GM19438 (cell line): ENCODE measurements at regions not wholly inside any gene's neighbourhood (a gene's known extent, or its start where the extent isn't known, plus 50 kb on each side); places are given as distances from the start of the nearest gene placed in this dataset.

ENCODE experiments used
- ATAC-seq: cut with Tn5 transposase; IDR thresholded peaks from one replicate; pipeline ENCODE4 v1.9.1; 2021; ENCODE audit warnings: low read depth; ENCODE audit not compliant: unreplicated experiment

DNA sequence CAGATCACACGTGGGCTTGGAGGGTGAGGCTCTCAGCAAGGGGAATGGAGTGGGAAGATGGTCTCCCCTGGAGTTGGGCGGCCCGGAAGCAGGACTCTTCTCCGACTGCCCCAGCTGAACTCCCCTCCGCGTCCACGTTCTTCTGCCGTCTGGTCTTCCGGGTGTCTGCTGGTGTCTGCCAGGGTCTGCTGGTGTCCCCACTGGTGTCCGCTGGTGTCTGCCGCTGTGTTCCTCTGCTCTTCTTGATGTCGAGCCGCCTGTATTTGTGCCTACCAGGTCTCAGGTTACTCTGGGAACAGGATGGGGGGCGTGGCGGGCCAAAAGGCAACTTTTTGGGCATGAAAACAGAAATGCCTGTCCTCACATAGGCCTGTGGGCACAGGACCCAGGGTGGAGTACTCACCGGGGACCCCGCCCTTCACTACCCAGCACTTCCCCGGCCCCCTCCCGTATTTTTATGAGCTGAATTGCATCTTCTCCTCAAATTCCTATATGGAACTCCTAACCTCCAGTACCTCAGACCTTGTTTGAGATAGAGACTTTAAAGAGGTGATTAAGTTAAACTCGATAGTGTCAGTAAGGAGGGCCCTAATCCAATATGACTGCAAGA, 675.4 kb downstream of the SEMA5A start:
- no peak for ATAC-seq

DNA sequence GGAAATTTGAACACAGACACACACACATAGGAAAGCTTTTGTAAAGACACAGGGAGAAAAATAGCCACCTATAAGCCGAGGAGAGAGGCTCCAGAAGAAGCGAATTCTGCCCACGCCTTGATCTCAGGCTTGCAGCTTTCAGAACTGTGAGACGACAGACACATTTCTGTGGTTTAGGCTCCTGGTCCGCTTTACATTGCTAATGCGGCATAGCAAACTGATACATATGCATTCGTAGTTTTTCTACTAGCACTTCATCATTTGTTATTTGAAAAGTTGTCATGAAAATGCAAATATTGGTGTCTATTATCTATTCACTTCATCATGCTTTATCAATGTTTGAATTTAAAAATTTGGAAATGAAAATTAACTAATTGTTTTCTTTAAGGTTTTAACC, 674.9 kb downstream of the SEMA5A start:
- no peak for ATAC-seq

DNA sequence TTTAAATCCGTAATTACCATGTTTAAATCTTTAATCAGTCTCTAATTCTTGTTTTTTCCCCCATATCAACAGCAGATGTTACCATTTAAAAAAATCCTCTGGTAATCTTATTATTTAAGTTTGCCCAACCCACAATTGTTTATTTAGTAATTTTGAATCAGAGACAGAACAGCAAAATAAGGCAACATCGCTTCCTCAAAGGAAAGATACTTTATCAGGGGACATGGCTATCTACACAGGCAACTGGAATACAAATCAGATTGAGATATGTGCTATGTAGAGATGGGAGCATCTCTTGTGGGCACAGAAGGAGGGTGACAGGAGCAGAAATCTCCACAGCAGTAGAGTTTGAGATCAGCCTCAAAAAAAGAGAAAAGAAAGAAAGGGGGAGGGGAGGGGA, 674.4 kb downstream of the SEMA5A start:
- ATAC-seq = no peak

DNA sequence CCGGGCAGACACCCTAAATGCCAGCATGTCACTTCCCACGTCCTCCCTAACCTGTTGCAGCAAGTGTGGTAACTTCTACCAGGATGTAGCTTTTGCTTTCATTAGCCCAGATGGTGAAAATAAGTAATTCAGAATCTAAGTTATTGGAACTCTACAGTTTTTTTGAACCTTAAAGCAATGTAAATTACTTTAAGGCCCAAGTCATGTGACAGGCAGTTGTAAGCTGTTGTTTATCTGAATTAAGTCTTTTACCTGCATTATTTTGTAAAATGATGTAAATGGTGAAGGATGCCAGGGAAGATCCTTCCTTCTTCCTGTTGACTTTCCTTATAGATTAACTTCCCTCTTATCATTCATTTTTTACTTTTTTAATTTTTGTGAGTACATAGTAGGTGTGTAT, 670.2 kb downstream of the SEMA5A start:
- no peak for ATAC-seq

DNA sequence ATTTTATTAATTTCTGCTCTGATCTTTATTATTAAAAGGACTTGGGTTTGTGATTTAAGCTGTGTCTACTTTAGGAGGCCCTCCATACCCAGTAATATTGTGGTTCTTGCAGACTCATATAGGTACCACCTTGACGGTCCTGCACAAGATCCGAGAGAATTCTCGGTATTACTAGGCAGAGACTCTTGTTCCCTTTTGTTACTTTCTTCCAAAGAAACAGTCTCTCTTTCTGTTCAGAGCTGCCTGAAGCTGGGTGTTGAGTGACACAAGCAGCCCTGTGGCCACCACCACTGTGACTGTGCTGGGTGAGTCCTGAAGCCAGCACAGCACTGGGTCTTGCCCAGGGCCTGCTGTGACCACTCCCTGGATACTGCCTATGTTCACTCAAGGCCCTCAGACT, 666.6 kb downstream of the SEMA5A start:
- ATAC-seq = peak; percentile 93

DNA sequence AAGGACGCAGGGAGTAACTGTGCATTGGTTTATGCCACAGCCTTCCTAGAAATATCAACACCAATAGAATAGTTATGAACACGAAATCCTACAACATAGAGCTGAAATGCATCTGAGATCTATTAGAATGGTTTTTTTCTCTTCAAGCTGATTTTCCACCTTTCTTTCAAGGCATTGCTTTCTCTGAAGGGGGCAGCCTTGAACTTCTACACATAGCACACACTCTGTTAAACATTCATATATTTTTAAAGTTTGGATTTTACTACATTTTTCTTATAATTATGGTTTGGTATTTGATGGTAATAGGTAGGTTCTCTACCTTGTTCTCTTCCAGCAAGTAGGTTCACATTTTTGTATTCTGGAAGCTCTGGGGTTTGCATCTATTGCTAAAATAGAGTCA, 661.8 kb downstream of the SEMA5A start:
- ATAC-seq = no peak

DNA sequence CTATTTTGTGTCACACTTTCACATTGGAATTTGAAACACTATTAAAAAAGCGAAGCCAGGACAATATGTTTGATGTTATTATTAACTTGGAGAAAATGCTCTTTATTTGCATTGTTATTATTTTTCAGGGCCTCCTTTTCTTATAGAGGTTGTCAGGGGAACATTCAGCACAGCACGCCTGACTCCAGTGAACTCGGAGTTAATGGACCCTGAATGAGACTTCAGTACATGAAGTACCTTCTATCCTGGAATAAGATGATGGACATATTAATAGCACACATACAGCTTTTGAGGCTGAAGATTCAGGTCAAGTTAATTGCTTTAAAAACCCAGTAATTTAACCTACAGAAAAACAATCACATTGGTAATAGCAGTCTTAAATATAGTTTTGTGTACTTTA, 652.9 kb downstream of the SEMA5A start:
- ATAC-seq = no peak

DNA sequence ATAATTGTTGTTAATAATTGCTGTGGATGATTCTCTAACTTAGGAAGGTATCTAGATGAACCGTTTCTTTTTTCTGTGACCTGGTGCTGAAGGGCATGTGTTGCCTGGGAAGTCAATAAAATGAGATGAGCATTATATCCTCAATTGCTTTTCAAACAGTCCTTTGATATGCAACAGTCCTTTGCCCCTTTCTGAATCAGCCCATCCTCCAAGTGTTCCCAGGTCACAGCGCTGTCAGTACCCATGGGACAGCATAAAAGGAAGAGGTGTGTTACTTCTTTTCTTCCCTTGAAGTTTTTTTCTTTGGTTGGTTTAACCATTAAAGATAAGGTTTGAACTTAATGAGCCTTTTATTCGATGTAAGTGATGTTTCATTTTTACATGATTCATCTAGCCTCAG, 651.8 kb downstream of the SEMA5A start:
- ATAC-seq = no peak

DNA sequence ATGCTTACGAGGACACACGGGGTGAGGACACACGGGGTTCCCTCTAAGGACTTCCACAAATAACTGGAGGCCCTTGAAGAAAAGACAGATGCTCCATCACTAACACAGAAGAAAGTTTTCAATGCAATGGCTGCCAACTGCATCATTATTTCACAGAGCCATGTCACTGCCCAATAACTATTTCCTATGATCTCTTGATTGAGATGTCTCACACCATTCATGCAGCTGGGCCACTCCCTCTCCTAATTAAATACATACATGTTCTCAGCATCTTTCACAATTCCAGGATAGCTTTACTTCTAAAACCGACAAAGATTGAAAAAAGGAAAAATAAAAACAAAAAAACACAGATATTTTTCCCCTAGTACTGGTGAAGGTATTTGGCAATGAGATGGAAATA, 650.8 kb downstream of the SEMA5A start:
- no peak for ATAC-seq

DNA sequence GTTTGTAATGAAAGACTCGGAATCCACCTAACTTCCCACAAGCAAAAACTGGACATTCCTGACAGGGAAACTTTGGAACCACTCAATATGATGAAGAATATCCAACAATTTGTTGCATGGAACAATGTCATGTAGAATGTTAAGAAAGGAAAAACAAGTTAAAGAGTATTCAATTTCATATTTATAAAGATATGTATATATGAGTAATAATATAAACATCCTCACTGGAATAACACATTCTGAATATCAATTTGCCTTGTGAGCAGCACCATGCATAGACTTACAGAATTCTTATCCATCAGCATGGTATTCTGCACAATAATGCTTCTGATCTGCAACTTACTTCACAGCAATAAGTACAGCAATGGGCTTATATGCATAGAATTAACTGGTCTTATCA, 650.3 kb downstream of the SEMA5A start:
- no peak for ATAC-seq

DNA sequence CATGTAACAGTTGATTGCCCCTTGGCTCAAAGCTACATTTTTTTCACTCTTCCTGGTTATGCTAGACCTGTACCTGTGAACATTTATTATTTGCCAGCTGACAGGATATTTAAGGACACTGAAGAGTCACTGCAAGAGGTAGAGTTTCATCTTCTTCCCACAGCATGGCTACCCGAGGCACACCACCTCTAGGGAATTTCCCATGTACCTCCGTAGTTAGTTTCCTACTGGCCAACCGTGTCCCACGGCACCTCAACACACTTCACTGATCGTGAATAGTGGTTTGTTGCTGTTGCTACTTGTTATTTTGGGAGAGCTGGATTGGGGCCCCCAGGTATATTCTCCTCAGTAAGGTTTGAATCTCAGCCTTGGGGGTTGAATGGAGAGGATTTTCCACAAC, 648.6 kb downstream of the SEMA5A start:
- no peak for ATAC-seq

DNA sequence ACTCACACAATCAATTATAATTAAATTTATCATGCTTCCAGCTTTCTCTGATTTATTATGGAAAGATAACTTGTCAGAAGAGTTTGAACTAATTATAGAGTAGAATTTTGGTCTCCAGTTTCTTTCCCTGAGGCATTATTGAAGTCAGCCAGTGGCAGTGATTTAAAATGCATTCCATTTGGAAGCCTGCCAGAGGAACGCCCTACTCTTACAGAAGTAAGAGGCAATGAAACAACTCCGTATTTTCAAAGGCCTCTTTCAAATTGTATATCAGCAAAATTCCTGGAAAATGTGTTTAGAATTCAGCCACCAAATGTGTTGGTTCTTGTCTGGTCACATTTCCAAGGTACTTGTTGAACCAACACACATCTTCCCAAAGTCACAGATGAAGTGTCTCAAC, 640.9 kb downstream of the SEMA5A start:
- no peak for ATAC-seq

DNA sequence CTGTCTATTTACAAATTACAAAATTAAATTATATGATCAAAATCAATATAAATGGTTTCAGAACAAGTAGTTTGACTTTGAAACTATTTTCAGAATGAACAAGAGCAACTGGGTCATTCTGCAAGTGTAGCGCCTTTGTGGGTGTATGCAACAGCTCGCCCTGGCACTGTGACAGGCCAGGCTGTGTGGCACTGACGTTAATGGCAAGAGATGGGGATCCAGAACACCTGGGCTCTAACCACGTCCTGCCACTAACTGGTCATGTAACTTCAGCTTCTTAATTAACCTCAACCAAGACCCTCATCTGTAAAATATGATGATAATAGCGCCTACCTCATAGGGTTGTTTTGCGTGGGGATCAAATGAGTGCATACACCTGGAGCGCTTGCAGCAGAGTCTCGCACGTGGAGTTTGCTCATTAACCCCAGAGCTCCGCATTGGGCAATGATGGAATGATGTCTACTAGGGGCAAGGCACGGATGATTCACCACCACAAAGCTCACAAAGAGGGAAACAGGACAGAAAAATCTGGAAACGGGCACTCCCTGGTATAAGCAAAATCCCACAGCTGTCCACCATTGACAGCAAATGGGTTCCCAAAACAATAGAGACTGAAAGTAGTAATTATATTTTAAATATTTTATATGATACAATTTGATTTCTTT, 639.4 kb downstream of the SEMA5A start:
- ATAC-seq = no peak

DNA sequence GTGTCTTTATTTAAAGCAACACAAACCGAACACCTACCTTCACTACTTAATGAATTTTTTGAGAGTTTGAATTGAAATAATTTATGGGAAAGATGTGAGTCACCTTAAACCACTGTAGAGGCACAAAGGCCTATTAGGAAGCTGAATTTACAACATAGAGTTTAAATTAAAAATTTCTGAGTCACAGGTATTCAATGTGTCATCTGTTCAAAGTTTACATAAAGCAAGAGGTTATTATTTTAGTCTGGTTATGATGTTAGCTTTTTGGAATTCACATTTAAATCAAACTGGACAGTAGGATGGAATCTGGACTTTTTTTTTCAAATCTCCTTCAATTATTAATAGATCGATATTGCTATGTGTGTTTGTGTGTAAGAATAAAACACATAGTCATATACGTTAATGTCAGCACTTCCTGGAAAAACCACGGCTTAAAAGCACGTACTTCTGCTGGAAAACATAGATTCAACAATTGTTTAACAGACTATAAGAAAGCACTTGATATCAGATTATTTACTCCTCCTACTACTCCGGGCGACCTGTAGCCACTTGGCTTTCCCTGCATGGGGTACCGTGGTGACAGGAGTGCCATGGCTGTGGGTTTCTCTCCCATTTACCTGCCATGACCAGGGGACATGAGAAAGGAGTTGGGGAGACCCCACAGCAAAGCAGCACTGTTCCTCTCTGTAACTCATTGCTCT, 638.6 kb downstream of the SEMA5A start:
- ATAC-seq = no peak

DNA sequence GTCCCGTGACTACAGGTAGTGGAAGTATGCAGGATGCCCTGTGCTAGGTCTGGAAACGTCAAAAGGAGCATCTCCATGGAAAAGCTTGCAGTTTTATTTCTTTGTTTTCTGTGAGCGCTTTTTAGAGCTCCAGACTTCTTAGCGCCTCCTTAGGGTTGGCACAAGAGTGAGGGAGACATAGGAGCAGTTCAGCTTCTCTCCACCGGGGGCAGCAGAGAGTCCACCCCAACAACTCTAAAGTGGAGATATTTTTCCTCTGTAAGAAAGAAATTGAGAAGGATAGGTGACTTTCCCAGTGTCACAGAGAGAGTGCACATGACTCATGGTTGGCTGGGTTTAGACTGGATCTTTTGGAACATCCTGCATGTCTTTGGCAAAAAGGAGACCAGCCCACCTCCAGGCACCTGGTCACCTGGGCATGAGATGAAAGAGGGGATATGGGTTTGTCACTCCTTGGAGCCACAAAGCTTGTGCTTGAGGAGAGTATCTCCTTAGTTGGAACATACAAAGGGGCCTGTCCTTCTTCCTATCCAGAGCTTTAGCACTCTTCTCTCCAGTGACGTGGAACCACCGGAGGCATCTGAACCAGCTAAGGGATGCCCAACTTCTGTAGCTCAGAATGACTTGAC, 637.7 kb downstream of the SEMA5A start:
- ATAC-seq = peak; percentile 58

DNA sequence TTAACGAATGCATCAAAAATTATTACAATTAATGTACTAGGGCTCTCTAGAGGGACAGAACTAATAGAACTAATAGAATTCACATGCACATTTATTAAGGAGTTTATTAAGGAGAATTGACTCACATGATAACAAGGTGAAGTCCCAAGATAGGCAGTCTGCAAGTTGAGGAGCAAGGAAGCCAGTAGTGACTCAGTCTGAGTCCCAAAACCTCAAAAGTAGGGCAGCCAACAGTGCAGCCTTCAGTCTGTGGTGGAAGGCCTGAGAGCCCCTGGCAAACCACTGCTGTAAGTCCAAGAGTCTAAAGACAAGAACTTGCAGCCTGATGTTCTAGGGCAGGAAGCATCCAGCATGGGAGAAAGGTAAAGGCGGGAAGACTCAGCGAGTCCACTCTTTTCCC, 633.8 kb downstream of the SEMA5A start:
- no peak for ATAC-seq

DNA sequence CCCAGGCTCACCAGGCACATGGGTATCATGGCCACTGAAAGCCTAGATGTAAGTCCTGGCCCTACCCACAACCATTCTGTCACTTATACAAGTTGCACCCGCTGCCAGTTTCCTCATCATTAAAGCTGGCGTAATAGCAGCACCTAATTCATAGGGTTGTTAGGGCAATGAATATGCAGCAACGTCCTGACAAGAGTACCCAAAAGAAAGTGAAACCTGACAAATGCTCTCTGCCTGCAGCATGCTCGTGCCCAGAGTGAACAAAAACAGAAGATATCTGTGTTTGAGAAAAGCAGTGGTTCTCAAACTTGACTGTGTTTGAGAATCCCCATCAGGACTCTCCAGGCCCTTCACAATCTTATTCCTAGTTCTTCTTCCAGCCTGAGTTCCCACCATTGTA, 632.4 kb downstream of the SEMA5A start:
- ATAC-seq = no peak

DNA sequence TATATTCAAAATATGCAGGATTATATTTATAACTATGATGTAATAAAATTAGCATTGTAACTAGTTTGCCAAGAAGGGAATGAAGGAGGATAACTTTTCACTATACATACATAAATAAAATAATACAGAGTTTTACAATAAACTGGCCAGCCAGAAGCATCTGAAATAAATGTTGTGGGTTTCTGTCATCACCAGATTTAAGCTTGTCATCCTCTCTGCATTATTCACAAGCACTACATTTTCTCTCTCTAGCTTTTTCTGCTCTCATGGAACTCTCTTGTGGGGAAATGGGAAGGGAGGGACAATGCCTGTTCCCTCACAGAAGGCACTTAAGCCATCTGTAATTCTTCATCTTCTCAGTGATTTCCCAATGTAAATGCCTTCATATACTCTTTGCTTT, 626.8 kb downstream of the SEMA5A start:
- no peak for ATAC-seq

DNA sequence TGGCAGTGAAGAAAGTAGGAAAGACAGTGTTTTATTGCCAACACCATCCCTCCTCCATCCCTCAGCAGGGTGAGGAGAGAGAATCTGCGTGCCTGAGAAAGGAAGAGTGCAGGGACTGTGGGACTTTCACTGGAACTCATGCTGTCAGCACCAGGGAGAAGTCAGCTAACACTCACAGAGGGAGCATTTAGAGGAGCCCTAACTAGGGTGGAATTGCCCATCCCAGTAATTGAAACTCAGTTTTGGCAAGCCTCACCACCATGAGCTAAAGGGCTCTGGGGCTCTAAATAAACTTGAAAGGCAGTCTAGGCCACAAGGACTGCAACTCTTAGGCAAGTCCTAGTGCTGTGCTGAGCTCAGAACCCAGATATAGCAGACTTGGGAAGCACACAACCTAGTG, 622.3 kb downstream of the SEMA5A start:
- no peak for ATAC-seq

DNA sequence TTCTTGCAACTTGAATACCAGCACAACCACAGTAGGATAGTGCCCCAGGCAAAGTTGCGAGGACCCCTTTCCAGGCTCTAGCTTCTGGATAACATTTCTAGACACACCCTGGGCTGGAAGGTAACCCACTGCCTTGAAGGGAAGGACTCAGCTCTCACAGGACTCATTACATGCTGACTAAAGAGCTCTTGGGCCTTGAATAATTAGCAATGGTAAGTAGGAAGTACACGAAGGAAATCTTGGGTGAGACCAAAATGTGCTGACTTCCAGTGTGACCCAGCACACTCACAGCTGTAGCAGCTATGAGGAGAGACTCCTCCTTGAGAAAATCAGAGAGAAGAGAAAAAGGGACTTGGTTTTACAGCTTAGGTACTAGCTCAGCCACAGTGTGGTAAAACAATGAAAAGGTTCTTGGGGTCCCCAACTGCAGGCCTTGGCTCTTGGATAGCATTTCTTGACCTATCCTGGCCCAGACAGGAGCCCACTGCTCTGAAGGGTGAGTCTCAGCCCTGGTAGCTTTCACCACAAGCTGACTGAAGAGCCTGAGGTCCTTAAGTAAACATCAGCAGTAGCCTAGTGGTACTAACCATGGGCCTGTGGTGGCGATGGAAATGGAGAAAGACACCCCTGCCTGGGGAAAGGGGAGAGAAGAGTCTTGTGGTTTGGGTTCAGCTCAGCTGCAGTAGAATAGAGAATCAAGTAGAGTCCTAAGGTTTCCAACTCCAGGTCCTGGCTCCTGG, 621.7 kb downstream of the SEMA5A start:
- no peak for ATAC-seq

DNA sequence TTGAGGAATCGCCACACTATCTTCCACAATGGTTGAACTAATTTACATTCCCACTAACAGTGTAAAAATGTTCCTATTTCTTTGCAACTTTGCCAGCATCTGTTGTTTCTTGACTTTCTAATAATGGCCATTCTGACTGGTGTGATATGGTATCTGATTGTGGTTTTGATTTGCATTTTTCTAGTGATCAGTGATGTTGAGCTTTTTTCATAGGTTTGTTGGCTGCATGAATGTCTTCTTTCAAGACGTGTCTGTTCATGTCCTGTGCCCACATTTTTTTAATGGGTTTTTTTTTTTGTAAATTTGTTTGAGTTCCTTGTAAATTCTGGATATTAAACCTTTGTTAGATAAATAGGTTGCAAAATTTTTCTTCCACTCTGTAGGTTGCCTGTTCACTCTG, 615.9 kb downstream of the SEMA5A start:
- no peak for ATAC-seq
